ENCODE measurements at regions not wholly inside any gene's neighbourhood (a gene's known extent, or its start where the extent isn't known, plus 50 kb on each side); places are given as distances from the start of the nearest gene placed in this dataset.

GRCh38 chr13:65748227-65748626 lies 1481.9 kb downstream of the PCDH9 start:
- Histone ChIP-seq H4K20me1 (replicated peaks; ENCODE audit: control insufficient read depth, extremely low read depth, insufficient read depth, low read length) (no peaks in the 10 kb centered on the region), H3K4me2 (ENCODE audit: insufficient read depth, low read length) (no peak overlapping the region), H3K27me3 (ENCODE audit: control insufficient read depth in 2 of 2, insufficient read depth in 2 of 2, low read length in 2 of 2) (no peaks in the 10 kb centered on the region), H3K9me3 (replicated peaks; ENCODE audit: control insufficient read depth, insufficient read depth, low read length) (no peaks in the 10 kb centered on the region), H3K79me2 (ENCODE audit: control insufficient read depth, insufficient read depth, low read length) (no peaks in the 10 kb centered on the region), H3K9me1 (replicated peaks; ENCODE audit: control insufficient read depth, extremely low read depth, insufficient read depth, low read length) (no peaks in the 10 kb centered on the region), H3K4me1 (ENCODE audit: control insufficient read depth, extremely low read depth, insufficient read depth, low read length) (no peaks in the 10 kb centered on the region), H3K36me3 (ENCODE audit: control insufficient read depth in 2 of 2, extremely low read depth in 1 of 2, insufficient read depth in 2 of 2, low read length in 2 of 2) (no peaks in the 10 kb centered on the region), H3K27ac (ENCODE audit: insufficient read depth, low read depth, low read length) (no peak overlapping the region), H3K4me3 (replicated peaks in 1 of 3; ENCODE audit: insufficient read depth in 1 of 3, low read depth in 1 of 3, low read length in 3 of 3) (no peak overlapping the region), H3K9ac (replicated peaks; ENCODE audit: extremely low read depth, insufficient read depth, low read length) (no peak overlapping the region), H2AFZ (ENCODE audit: low read depth, low read length) (no peak overlapping the region)
- FAIRE-seq (no peak), DNase-seq (ENCODE audit: low read depth, low spot score) (no peak)
- no TSS peak for BruUV-seq (replicated peaks)
- CTCF ChIA-PET = no interaction called here
- POLR2A ChIA-PET = no interaction called here
- dilution Hi-C loops (cut with MboI; ENCODE audit: extremely low pct_ligation_motif_present, low sequenced_read_pairs) (no loop called here), intact Hi-C loops (cut with micrococcal nuclease) (no loop called here)
- TF ChIP-seq MYC (IDR thresholded peaks at IDR 0.05; ENCODE audit: low read depth, low read length) (no peak), JUN (IDR thresholded peaks at IDR 0.05; ENCODE audit: borderline replicate concordance, insufficient read depth, insufficient read length, low read depth) (no peak), FOS (IDR thresholded peaks at IDR 0.05; ENCODE audit: borderline replicate concordance, insufficient read depth, low read length) (no peak), POLR2AphosphoS5 (IDR thresholded peaks at IDR 0.05; ENCODE audit: insufficient read depth, low read depth, low read length) (no peak), EZH2 (IDR thresholded peaks at IDR 0.05; ENCODE audit: borderline replicate concordance, low read depth, low read length, severe bottlenecking) (no peak)

GRCh38 chr13:65746406-65746921 lies 1483.7 kb downstream of the PCDH9 start:
- Histone ChIP-seq H3K79me2 (ENCODE audit: control insufficient read depth, insufficient read depth, low read length) (no peaks in the 10 kb centered on the region), H3K4me1 (ENCODE audit: control insufficient read depth, extremely low read depth, insufficient read depth, low read length) (no peaks in the 10 kb centered on the region), H3K4me3 (replicated peaks in 1 of 3; ENCODE audit: insufficient read depth in 1 of 3, low read depth in 1 of 3, low read length in 3 of 3) (no peak overlapping the region), H3K9me3 (replicated peaks; ENCODE audit: control insufficient read depth, insufficient read depth, low read length) (no peaks in the 10 kb centered on the region), H3K9ac (replicated peaks; ENCODE audit: extremely low read depth, insufficient read depth, low read length) (no peak overlapping the region), H3K27me3 (ENCODE audit: control insufficient read depth in 2 of 2, insufficient read depth in 2 of 2, low read length in 2 of 2) (no peaks in the 10 kb centered on the region), H2AFZ (ENCODE audit: low read depth, low read length) (no peak overlapping the region), H3K9me1 (replicated peaks; ENCODE audit: control insufficient read depth, extremely low read depth, insufficient read depth, low read length) (no peaks in the 10 kb centered on the region), H3K4me2 (ENCODE audit: insufficient read depth, low read length) (no peak overlapping the region), H3K27ac (ENCODE audit: insufficient read depth, low read depth, low read length) (no peak overlapping the region), H4K20me1 (replicated peaks; ENCODE audit: control insufficient read depth, extremely low read depth, insufficient read depth, low read length) (no peaks in the 10 kb centered on the region), H3K36me3 (ENCODE audit: control insufficient read depth in 2 of 2, extremely low read depth in 1 of 2, insufficient read depth in 2 of 2, low read length in 2 of 2) (no peaks in the 10 kb centered on the region)
- POLR2A ChIA-PET = no interaction called here
- dilution Hi-C loops (cut with MboI; ENCODE audit: extremely low pct_ligation_motif_present, low sequenced_read_pairs) (no loop called here), intact Hi-C loops (cut with micrococcal nuclease) (no loop called here)
- TF ChIP-seq JUN (IDR thresholded peaks at IDR 0.05; ENCODE audit: borderline replicate concordance, insufficient read depth, insufficient read length, low read depth) (no peak), MYC (IDR thresholded peaks at IDR 0.05; ENCODE audit: low read depth, low read length) (no peak), EZH2 (IDR thresholded peaks at IDR 0.05; ENCODE audit: borderline replicate concordance, low read depth, low read length, severe bottlenecking) (no peak), POLR2A (IDR thresholded peaks at IDR 0.05; ENCODE audit: low read depth, low read length) (no peak), FOS (IDR thresholded peaks at IDR 0.05; ENCODE audit: borderline replicate concordance, insufficient read depth, low read length) (no peak), GATA2 (IDR thresholded peaks at IDR 0.05; ENCODE audit: insufficient read depth, insufficient read length, low read depth, low read length) (no peak), POLR2AphosphoS5 (IDR thresholded peaks at IDR 0.05; ENCODE audit: insufficient read depth, low read depth, low read length) (no peak)
- TF ChIP-seq, protein P1, sequence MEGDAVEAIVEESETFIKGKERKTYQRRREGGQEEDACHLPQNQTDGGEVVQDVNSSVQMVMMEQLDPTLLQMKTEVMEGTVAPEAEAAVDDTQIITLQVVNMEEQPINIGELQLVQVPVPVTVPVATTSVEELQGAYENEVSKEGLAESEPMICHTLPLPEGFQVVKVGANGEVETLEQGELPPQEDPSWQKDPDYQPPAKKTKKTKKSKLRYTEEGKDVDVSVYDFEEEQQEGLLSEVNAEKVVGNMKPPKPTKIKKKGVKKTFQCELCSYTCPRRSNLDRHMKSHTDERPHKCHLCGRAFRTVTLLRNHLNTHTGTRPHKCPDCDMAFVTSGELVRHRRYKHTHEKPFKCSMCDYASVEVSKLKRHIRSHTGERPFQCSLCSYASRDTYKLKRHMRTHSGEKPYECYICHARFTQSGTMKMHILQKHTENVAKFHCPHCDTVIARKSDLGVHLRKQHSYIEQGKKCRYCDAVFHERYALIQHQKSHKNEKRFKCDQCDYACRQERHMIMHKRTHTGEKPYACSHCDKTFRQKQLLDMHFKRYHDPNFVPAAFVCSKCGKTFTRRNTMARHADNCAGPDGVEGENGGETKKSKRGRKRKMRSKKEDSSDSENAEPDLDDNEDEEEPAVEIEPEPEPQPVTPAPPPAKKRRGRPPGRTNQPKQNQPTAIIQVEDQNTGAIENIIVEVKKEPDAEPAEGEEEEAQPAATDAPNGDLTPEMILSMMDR (IDR thresholded peaks at IDR 0.05; ENCODE audit: extremely low read depth in 1 of 2, insufficient read depth in 1 of 2, low read depth in 1 of 2, low read length in 2 of 2) = no peak
- TF ChIP-seq, protein P2, sequence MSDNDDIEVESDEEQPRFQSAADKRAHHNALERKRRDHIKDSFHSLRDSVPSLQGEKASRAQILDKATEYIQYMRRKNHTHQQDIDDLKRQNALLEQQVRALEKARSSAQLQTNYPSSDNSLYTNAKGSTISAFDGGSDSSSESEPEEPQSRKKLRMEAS (IDR thresholded peaks at IDR 0.05; ENCODE audit: insufficient read depth, insufficient read length) = no peak
- FAIRE-seq = no peak
- CTCF ChIA-PET = no interaction called here
- no peak for DNase-seq (ENCODE audit: low read depth, low spot score)
- BruUV-seq (replicated peaks) = no TSS peak

Measured in endothelial cell of umbilical vein (primary cell).